GM18517 (cell line): ENCODE measurements at regions not wholly inside any gene's neighbourhood (a gene's known extent, or its start where the extent isn't known, plus 50 kb on each side); places are given as distances from the start of the nearest gene placed in this dataset.

Experiments used
- ATAC-seq: cut with Tn5 transposase; IDR thresholded peaks from one replicate; pipeline ENCODE4 v1.9.1; 2021; ENCODE audit warnings: mild to moderate bottlenecking, moderate library complexity; ENCODE audit not compliant: unreplicated experiment

DNA sequence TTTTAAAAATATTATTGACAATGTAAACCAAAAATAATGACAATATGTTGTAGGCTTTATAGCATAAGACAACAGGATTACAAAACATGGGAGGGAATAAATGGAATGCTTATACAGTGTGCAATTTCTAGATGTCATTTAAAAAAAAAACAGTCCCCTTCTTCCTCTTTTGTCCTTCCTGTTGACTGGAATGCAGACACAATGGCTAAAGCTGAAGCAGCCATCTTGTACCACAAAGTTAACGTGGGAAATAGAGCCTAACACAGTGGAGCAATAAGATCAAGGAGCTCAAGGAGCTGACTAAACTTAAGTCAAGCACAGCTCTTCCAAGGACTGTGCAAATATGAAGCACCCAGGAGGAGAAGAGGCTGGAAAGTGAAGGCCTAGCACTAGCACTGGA, 208.1 kb downstream of the ARHGAP12 start:
- ATAC-seq: no peak

DNA sequence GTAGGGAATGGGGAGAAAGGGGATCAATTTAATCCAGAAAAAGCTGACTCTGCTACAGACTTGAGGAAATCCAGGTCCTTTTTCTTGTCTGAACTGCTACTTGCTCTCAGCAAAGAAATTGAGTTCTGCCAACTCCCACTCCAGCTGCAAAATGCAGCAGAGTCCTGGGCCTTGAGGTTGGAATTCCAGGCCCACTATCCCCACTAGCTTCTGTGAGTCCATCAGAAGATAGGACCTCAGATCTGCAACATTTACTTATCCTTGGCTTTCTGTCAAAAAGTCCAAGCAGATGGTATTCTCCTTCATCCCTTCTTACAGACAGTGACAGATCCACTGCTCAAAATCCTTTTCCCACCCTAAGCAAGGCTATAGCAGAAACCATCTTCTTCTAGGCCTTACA, 219.2 kb downstream of the ARHGAP12 start:
- ATAC-seq: no peak

DNA sequence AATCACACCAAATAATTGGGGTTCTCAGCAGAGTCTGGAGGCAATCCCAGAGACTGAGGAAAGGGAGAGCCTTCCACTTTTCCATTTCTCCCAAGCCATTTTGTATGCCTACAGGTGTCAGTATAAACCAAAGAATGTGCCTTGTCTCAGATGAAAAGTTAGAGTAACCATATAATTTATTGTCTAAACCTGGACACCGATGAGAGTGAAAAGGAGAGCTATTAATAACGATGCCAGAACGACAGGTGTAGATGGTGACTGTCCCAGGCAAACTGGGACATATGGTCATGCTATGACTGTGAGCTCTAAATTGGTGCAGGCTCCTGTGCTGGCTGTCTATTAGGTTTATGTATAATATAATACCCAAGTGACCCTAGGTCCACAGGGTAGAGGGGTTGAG, 219.6 kb downstream of the ARHGAP12 start:
- ATAC-seq: no peak

DNA sequence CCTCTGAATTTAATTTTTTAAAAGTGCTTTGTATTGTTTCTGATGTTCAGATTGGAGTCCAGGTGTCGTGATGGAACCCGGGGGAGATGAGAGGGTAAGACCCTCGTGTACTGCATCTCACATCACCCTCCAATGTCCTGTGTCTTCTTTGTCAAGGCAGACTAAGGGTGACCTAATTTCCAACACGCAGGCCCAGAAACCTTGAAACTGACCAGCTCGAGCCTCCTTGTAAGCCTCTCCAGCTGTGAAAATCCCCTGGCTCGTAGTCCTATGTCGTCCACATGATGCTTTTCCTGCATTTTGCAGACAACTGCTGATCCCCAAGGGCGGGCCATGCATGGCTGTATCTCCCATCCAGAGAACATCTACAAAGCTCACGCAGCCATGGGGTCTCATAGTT, 220.2 kb downstream of the ARHGAP12 start:
- no peak for ATAC-seq

DNA sequence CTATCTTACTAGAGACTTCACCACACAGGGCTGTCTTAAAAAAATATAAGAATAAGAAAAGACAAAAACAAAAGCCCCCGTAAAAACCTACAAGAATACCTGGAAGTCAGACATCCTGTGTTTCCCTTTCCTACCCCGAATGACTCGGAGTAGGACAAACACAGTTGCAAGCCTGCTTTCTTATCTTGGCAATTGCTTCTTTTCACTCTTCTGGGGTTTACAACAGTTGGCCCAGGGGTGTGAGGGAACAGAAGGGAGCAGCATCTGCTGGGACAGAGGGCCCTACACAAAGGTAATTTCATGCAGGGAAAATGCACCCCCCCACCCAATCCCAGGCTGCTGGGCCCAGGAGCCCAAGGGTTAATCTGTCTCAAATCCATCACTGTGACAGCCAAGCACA, 220.6 kb downstream of the ARHGAP12 start:
- ATAC-seq: no peak

DNA sequence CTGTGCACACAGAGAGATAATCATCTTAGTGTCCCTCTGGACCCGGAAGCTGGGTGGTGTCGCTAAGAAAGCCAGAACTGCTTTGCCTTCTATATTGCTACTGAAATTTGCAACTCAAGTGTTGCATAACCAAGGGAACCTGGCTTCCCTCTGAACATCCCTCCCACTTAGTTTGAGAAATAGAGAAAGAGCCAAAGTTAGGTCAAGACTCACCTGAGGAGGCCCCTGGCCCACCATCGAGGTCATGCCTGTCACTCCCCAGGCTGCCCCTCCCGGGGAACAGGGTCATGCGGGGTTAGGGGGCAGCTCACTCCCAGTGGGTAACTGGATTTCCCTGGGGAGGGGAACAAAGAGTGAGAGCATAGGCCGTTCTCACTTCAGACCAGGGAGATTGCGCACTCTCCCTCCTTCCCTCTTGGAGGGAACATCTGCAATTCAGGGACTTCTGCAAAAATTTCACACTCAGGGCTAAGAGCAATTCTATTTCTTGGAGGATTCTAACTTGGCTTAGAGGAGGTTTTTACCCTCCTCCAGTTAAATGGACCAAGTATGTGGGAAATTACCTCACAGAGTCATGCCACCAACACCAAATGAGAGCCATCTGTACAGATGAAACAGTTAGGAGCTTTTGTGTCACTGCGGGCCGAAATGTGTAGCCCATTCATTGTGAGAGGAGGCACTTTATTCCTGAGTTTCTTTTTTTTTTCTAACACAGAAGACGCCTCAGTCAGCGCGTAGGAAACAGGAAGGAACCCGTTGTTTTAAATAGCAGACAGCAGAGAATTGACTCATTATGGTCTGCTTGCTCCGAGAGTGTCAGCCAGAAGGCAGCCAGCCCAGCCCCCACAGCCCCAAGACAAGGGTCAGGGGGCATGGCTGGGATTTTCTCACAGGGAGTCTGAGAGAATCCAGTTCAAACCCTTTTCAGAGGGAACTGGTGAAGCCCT, 221.3 kb downstream of the ARHGAP12 start:
- ATAC-seq: peak; percentile 82

DNA sequence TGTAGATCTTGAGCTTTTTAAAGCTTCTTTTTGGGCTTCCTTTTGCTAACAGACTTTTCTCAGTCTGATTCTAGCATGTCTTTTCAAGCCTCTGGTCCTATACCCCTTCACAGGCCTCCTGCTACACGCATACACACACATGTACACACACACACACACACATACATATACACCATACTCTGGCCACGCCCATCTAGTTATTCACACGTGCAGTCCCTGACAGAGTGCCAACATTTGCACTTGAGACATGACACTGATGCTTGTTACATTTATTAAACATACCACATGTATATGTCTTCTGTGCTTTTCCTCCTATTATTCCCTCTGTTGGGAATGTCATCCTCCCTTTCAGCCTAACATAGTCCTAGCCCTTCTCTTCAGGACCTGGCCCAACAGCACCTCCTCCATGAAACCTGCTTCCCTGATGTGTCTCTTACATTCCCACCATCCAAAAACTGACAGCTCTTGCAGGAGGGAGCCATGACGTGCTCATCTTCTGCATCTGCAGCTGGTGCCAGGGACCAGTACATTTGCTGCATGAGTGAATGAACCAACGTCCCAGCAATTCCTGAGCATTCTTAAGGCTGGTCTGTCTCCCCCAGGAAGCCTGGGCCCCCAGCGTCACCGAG, 222.1 kb downstream of the ARHGAP12 start:
- no peak for ATAC-seq

DNA sequence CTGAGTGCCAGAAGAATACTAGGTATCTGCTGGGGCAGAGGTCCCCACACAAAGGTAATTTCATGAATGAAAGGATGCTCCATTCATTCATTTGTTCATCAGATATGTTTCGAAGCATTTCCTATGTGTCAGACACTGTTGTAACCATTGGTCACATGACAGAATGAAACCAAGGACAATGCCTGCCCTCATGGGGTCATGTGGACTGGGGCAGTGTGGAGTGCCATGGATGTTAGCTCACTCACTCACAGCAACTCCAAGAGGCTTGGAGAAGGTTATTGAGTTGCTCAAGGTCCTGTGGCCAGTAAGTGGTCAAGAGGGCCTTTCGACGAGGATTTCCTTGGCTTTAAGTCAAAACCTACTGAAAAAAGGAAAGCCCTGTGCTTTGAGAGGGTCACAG, 223.5 kb downstream of the ARHGAP12 start:
- ATAC-seq: no peak

DNA sequence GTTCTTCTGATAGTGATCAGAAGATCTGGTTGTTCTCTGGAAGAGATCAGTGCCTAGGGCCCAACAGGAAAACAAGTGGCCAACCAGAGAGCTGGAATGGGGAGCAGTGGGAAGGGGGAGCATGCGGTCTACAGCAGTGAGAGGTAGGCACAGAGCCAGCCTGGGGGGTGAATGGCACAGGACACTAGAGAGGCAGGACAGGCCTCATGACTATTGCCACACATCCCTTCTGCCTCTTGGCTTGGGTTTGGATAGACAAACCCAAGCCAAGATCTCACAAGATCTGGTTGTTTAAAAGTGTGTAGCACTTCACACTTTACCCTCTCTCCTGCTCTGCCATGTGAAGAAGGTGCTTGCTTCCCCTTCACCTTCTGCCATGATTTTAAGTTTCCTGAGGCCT, 224.4 kb downstream of the ARHGAP12 start:
- ATAC-seq: no peak

DNA sequence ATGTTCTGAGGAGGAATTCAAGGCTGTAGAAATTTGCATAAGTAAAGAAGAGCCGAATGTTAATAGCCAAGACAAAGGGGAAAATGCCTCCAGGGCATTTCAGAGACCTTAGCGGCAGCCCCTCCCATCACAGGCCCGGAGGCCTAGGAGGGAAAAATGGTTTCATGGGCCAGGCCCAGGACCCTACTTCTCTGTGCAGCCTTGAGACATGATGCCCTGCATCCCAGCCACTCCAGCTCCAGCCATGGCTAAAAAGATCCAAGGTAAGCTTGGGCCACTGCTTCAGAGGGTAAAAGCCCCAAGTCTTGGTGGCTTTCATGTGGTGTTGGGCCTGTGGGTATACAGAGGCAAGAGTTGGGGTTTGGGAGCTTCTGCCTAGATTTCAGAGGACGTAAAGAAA, 225.7 kb downstream of the ARHGAP12 start:
- no peak for ATAC-seq

DNA sequence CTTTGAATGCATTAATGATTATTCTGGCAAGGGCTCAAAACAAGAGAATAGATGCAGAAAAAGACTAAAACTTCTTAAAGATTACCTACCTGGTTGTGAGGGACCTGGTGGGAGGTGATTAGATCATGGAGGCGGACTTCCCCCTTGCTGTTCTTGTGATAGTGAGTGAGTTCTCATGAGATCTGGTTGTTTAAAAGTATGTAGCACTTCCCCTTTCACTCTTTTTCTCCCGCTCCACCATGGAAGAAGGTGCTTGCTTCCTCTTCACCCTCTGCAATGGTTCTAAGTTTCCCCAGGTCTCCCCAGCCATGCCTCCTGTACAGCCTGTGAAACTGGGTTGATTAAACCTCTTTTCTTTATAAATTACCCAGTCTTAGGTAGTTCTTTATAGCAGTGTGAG, 226.6 kb downstream of the ARHGAP12 start:
- ATAC-seq: no peak

DNA sequence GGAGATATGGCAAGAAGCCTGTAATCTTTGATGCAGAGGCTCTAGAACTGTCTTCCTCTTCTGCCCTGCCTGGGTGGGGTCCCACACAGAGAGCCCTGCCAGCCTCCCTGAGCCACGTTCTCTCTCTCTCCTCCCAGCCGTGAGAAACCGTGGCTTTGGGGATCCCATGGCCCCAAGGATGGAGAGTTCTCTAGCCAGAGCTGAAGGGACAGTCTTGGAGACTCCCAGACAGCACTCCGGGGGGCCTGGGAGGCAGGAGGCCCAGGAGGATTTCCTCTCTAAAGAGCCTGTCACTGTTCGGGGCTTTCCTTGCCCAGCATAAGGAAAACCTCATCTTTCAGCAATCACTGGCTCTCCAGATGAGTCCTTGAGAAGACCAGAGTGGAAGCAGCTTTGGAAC, 227.1 kb downstream of the ARHGAP12 start:
- no peak for ATAC-seq

DNA sequence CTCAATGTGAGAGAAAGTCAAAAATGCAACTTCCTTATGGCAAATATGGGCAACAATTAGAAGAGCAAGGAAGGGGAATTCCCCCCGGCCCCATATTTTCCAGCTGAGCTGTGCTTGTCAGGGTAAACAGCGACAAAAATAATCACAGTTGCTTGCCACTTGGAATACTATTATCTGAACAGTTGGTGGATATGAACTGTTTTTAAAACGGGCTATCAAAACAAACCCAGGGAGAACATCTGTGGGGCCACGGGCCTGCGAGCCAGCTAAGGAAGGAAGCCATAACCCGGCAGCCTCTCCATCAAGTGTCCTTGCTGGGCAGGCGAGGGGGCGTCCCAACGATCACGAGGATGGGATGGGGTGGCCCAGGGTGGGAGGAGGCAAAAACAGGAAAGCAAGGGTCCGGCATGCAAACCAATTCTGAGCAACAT, 228.4 kb downstream of the ARHGAP12 start:
- ATAC-seq: no peak

DNA sequence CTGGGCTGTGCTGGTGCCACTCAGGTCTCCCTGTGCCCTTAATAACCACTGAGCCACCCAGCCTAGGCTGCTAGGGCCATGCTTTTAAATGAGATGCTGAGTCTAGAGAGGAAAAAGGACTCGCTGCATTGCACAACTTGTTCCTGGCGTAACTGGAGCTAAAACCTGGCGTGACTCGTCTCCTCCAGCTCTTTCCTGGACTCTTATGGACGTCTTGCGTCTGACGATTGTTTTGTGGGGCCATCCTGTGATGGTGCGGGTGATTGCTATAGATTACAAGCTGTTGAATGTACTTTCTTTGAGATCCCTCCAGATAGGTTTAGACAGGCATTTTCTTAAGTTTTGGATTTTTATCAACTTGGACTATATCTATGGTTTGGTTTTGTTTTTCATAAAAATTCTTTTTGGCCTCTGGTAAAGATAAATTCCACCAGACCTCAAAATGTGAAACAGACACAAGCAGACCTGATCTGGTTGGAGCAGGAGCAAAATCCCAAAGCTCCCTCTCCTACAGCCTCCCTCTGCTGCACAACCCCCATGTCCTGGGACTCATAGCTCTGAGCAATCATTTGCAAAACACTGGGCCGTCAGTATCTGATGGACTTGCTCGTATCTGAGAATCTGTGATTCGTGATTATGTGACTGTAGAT, 230.3 kb downstream of the ARHGAP12 start:
- ATAC-seq: no peak

DNA sequence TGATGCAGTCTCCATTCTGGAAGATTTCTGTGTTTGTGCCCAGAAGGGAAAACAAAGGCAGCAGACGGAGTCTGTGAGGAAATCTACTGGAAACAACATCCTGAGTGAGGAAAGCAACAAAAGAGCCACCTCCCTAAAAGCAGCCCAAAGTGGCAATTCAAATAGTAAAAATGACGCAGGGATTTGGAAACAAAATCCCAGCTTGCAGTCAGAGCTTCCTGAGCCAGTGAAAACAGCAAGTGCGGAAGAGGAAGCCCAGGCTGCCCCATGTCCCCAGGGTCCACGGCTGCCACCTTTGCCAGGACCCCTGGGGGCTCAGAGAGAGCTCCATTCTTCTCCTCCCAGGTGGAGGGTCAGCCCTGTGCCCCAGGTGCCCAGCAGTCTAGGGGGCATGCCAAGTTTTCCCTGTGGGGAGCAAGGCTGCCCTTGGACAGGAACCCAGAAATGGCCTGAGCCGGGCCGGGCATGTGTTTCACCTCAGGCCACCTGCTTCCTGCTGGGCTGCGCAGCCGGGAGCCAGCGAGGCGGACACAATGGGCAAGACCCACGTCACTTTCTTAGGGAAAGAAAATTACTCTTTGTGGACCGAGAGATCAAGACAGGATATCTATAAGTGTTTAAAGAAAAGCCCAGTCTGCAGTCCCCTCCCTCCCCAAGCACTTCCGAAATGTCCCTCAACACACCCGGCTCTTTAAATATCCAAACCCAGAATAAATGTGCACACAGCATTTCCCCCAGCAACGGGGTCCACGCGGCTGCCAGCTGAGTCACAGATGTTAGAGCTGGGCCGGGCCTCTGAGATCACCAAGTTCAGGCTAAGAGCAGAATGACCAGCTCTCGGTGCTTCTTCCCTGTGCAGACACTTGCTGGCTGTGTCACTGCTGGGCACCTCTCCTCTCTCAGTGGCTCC, 231.1 kb downstream of the ARHGAP12 start:
- ATAC-seq: no peak

DNA sequence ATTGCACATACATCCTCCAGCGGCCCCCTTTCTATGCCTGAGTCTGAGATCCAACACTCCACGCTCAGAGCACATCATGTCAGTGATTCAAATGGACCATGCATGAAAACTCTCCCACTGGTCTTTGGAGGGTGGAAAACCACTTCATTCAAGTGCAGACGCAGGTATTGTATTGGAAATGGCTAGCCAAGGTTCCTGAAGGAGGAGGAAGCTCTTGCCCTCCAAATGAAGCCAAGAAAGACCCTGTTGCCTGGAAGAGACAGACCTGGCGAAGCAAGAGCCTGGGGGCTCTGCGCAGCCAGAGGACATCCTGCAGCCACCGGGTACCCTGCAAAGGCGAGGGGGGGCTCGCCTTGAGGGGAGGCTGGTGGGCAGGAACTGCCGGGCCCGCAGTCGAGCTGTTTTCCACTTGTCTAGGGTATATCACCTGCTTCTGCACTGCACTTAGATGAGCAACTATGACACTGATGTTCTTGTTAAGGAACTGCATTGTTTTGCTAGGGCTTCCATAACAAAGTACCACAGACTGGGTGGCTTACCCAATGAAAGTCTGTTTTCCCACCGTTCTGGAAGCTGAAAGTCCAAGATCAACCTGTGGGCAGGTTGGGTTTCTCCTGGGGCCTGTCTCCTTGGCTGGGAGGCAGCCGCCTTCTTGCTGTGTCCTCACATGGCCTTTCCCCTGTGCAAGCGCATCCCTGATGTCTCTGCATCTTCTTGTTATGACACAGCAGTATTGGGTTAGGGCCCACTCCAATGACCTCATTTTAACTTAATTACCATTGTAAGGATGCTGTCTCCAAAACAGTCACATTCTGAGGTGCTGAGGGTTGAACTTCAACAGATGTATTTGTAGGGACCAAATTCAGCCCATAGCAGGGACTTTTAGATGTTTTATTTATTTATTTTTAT, 233.4 kb downstream of the ARHGAP12 start:
- ATAC-seq: no peak

DNA sequence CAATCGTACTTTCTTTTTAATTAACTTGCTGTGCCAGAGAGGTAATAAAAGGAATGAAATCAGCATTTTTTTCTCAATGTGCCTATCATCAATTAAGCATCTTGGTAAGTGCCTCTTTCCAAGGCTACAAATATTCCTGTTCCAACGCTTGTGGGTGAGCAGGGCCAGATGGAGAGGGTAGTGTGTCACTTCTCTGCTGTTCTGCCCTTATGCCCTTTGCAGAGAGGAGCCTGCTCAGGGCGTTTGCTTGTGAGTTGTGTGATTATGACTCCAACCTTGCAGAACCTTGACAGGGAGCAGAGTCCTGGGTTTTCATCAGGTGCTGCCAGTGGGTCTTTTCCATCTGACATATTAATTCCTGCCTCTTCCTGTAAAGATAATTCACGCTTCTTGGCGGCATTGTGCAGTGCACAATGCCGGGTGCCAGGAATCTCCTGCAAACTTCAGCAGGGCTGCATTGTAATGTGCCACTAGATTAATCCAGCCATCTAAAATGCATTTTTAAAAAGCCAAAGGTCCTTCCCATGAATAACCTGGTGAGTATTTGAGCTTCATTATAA, 234.4 kb downstream of the ARHGAP12 start:
- ATAC-seq: no peak

DNA sequence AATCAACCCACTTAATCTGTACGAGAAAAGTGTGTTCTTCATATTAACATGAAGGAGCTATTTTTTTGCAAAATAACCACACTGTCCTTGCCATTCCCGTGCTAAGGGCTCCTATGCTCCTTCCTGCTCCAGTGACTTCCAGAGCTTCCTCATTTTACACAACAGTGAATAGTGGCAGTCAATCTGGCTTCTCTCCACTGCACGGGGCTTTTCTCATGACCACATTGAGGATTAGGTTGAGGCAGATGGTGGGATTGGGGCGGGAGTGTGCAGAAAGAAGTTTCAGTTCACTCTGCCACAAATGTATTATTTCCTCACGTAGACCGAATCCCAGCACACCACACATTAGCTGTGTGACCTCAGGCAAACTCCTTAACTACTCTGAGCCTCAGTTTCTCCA, 235.1 kb downstream of the ARHGAP12 start:
- ATAC-seq: no peak

DNA sequence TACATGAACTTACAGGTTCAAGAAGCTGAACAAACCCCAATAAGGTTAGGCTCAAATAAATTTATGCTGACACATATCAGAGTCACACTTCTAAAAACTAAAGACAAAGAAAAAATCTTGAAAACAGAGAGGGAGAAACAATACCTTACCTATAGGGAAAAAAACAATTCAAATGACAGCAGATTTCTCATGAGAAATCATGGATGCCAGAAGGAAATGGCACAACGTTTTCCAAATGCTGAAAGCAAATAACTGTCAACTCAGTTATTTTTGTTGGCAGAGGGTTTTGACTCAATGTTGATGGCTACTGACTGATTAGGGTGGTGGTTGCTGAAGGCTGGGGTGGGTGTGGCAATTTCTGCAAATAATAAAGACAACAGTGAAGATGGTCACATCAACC, 239.4 kb downstream of the ARHGAP12 start:
- ATAC-seq: no peak
